22Rv1 (cell line): ENCODE measurements at regions not wholly inside any gene's neighbourhood (a gene's known extent, or its start where the extent isn't known, plus 50 kb on each side); places are given as distances from the start of the nearest gene placed in this dataset.

Experiments
- ZFX ChIP-seq: fragments of 450-650 bp; IDR thresholded peaks from 2 replicates; pipeline ENCODE4 v1.6.1; 2017; ENCODE audit warnings: antibody characterized with exemption, borderline replicate concordance
- TF ChIP-seq, protein P1 (sequence below): fragments of 450-650 bp; IDR thresholded peaks from 2 replicates; pipeline ENCODE4 v1.5.1; 2017; ENCODE audit warnings: mild to moderate bottlenecking

DNA sequence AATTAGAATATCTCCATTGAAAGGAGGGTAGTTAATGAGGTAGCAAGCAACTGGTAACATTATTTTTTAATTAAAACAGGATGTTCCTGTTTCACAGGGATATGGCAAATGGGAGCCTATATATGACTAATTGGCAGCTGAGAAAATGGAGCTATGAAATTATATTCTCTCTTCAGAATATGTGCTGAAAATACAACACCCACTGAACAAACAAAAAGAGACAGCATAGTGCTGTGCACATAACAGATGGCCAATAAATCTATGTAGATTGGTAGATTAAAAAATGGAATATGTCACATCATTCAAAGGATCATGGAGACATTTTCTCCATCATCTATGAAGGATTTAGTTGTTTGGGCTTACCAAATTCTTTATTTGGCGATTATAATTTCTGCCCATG, 362.0 kb downstream of the GPR37 start:
- TF ChIP-seq, protein P1, sequence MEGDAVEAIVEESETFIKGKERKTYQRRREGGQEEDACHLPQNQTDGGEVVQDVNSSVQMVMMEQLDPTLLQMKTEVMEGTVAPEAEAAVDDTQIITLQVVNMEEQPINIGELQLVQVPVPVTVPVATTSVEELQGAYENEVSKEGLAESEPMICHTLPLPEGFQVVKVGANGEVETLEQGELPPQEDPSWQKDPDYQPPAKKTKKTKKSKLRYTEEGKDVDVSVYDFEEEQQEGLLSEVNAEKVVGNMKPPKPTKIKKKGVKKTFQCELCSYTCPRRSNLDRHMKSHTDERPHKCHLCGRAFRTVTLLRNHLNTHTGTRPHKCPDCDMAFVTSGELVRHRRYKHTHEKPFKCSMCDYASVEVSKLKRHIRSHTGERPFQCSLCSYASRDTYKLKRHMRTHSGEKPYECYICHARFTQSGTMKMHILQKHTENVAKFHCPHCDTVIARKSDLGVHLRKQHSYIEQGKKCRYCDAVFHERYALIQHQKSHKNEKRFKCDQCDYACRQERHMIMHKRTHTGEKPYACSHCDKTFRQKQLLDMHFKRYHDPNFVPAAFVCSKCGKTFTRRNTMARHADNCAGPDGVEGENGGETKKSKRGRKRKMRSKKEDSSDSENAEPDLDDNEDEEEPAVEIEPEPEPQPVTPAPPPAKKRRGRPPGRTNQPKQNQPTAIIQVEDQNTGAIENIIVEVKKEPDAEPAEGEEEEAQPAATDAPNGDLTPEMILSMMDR = no peak
- no peak for TF ChIP-seq ZFX
